ENCODE measurements at regions not wholly inside any gene's neighbourhood (a gene's known extent, or its start where the extent isn't known, plus 50 kb on each side); places are given as distances from the start of the nearest gene placed in this dataset.

DNA sequence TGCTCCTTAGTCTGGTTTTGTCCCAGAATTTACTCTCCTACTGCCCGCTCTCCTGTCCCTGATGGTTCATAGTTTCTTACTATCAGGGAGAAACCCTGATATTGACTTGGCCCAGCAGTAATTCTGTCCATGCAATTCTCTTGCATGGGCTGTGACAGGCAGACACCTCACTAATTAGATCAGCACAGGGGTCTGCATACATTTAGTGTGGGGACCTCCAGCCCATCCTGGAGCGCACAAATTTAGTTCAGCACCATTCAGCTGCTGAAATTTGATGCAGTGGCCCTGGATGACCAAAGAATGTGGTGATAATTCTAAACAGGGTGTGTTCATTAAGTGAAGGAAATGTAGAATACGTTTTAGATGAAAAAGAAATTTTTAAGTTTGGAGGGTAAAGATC, 555.5 kb upstream of the TBL1XR1 start:
- peaks cover 9% of the 10 kb centered on the region for H3K9me3 Mint-ChIP-seq (ENCODE audit: unreplicated experiment)
- no peak overlapping the region for H3K27ac Mint-ChIP-seq (ENCODE audit: low read depth, unreplicated experiment)
- H3K4me3 Mint-ChIP-seq (ENCODE audit: unreplicated experiment), result no peak overlapping the region
- no peaks in the 10 kb centered on the region for H3K36me3 Mint-ChIP-seq (ENCODE audit: insufficient read depth, unreplicated experiment)
- ChIA-PET POLR2A (interaction anchor here (0.6 kb wide), 1 partner anchor 59 kb away, joined by 3 read pairs; no protein-coding TSS in a partner anchor), CTCF (interaction anchor here (0.7 to 1.1 kb wide), 2 partner anchors 50 to 56 kb away, joined by 4 read pairs; no protein-coding TSS in a partner anchor)
- H3K4me1 Mint-ChIP-seq (ENCODE audit: insufficient read depth, unreplicated experiment), result peaks cover 6% of the 10 kb centered on the region
- BruUV-seq (replicated peaks), result no TSS peak
- no peaks in the 10 kb centered on the region for H3K27me3 Mint-ChIP-seq (ENCODE audit: insufficient read depth, unreplicated experiment)
- TF ChIP-seq, protein P1, sequence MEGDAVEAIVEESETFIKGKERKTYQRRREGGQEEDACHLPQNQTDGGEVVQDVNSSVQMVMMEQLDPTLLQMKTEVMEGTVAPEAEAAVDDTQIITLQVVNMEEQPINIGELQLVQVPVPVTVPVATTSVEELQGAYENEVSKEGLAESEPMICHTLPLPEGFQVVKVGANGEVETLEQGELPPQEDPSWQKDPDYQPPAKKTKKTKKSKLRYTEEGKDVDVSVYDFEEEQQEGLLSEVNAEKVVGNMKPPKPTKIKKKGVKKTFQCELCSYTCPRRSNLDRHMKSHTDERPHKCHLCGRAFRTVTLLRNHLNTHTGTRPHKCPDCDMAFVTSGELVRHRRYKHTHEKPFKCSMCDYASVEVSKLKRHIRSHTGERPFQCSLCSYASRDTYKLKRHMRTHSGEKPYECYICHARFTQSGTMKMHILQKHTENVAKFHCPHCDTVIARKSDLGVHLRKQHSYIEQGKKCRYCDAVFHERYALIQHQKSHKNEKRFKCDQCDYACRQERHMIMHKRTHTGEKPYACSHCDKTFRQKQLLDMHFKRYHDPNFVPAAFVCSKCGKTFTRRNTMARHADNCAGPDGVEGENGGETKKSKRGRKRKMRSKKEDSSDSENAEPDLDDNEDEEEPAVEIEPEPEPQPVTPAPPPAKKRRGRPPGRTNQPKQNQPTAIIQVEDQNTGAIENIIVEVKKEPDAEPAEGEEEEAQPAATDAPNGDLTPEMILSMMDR (IDR thresholded peaks at IDR 0.05; ENCODE audit: unreplicated experiment), result no peak
- DNase-seq (ENCODE audit: unreplicated experiment), result no peak
- intact Hi-C loops (cut with micrococcal nuclease), result no loop called here

DNA sequence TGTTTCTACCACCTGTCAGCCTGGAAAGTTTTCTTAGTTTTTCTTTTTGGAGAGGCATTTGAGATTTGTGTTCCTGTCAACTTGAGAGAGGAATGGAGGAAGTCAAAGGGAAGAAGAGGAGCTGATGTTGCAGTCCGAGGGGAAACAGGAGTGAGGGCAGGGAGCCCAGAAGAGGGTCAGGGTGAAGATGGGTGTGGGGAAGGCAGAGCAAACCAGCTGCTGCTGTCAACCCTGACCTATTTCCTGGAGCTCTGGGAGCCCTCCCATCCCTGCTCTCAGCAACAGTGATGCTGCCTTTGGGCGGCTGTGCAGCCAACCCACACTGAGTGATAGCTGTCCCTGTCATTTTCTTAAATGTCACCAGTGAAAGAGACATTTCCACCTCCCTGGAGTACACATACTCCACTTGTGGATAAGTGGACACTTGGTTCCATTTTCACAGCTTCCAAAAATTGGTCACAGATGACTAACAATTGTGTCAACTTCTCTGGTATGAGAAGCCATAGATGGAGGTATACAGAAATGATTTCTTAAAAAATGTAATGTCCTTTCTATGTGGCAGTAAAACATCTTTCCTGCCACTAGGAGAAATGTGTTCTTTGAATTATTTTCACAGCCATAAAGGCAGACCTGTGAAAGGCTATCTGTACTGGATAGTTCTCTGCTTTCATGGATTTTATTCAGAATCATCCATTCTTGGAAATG, 556.3 kb upstream of the TBL1XR1 start:
- TF ChIP-seq, protein P1 (IDR thresholded peaks at IDR 0.05; ENCODE audit: unreplicated experiment), result no peak
- no TSS peak for BruUV-seq (replicated peaks)
- CTCF ChIA-PET, result interaction anchor here (0.6 to 1.1 kb wide), 4 partner anchors 22 to 172 kb away, joined by 3 to 4 read pairs (median 4); no protein-coding TSS in a partner anchor
- Mint-ChIP-seq H3K4me3 (ENCODE audit: unreplicated experiment) (no peak overlapping the region), H3K27ac (ENCODE audit: low read depth, unreplicated experiment) (no peak overlapping the region), H3K9me3 (ENCODE audit: unreplicated experiment) (peaks cover 9% of the 10 kb centered on the region), H3K27me3 (ENCODE audit: insufficient read depth, unreplicated experiment) (no peaks in the 10 kb centered on the region), H3K4me1 (ENCODE audit: insufficient read depth, unreplicated experiment) (peaks cover 11% of the 10 kb centered on the region), H3K36me3 (ENCODE audit: insufficient read depth, unreplicated experiment) (no peaks in the 10 kb centered on the region)
- intact Hi-C loops (cut with micrococcal nuclease), result no loop called here
- POLR2A ChIA-PET, result interaction anchor here (0.7 kb wide), 1 partner anchor 10 kb away, joined by 3 read pairs; no protein-coding TSS in a partner anchor
- DNase-seq (ENCODE audit: unreplicated experiment), result no peak

DNA sequence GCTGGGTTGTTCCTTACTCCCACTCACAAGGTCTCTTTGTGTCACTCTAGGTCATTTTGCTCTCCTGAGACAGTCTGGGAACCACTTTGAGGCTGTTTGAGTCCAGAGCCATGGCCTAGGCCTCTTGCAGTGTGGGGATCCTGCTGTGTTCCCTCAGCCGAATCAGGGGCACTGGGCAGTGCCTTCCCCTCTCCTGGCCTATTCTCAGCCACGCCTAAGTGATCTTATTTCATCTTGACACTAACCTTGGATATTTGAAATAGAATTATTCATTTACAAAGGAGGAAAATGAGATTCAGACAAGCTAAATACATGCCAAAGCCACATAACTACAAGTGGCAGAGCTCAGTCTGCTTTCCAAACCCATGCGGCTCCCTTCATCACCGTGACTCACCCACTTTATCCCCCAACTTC, 557.2 kb upstream of the TBL1XR1 start:
- intact Hi-C loops (cut with micrococcal nuclease), result no loop called here
- Mint-ChIP-seq H3K27me3 (ENCODE audit: insufficient read depth, unreplicated experiment) (no peaks in the 10 kb centered on the region), H3K4me3 (ENCODE audit: unreplicated experiment) (no peak overlapping the region), H3K27ac (ENCODE audit: low read depth, unreplicated experiment) (no peak overlapping the region), H3K9me3 (ENCODE audit: unreplicated experiment) (peaks cover 9% of the 10 kb centered on the region), H3K36me3 (ENCODE audit: insufficient read depth, unreplicated experiment) (no peaks in the 10 kb centered on the region), H3K4me1 (ENCODE audit: insufficient read depth, unreplicated experiment) (peaks cover 18% of the 10 kb centered on the region)
- TF ChIP-seq, protein P1 (IDR thresholded peaks at IDR 0.05; ENCODE audit: unreplicated experiment), result no peak
- no peak for DNase-seq (ENCODE audit: unreplicated experiment)
- ChIA-PET POLR2A (no interaction called here), CTCF (interaction anchor here (0.7 kb wide), 1 partner anchor 171 kb away, joined by 3 read pairs; no protein-coding TSS in a partner anchor)
- no TSS peak for BruUV-seq (replicated peaks)

DNA sequence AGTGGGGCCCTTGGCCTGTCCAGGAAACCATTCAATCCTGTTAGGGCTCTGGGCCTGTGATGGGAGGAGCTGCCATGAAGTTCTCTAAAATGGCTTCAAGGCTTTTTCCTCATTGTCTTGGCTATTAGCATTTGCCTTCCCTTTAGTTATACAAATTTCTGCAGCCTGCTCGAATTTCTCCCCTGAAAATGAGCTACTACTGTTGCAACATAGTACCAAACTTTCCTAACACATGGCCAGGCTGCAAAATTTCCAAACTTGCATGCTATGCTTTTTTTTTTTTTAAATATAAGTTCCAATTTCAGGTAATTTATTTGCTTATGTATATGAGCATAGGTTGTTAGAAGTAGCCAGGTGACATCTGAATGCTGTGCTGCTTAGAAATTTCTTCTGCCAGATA, 560.8 kb upstream of the TBL1XR1 start:
- Mint-ChIP-seq H3K27me3 (ENCODE audit: insufficient read depth, unreplicated experiment) (no peaks in the 10 kb centered on the region), H3K27ac (ENCODE audit: low read depth, unreplicated experiment) (no peak overlapping the region), H3K9me3 (ENCODE audit: unreplicated experiment) (peaks cover 15% of the 10 kb centered on the region), H3K36me3 (ENCODE audit: insufficient read depth, unreplicated experiment) (no peaks in the 10 kb centered on the region), H3K4me1 (ENCODE audit: insufficient read depth, unreplicated experiment) (peaks cover 17% of the 10 kb centered on the region), H3K4me3 (ENCODE audit: unreplicated experiment) (no peak overlapping the region)
- TF ChIP-seq, protein P1 (IDR thresholded peaks at IDR 0.05; ENCODE audit: unreplicated experiment), result no peak
- DNase-seq (ENCODE audit: unreplicated experiment), result no peak
- no TSS peak for BruUV-seq (replicated peaks)
- CTCF ChIA-PET, result no interaction called here
- intact Hi-C loops (cut with micrococcal nuclease), result no loop called here
- POLR2A ChIA-PET, result interaction anchor here (0.7 kb wide), 1 partner anchor 157 kb away, joined by 3 read pairs; no protein-coding TSS in a partner anchor
